HepG2 (cell line): ENCODE measurements at regions not wholly inside any gene's neighbourhood (a gene's known extent, or its start where the extent isn't known, plus 50 kb on each side); places are given as distances from the start of the nearest gene placed in this dataset.

Experiments
- CTCF ChIP-seq: sonication (generic); formaldehyde crosslinking; IDR thresholded peaks from 2 replicates; pipeline ENCODE4 v1.5.0; 2020; ENCODE audit warnings: mild to moderate bottlenecking, missing genetic modification reagents, moderate library complexity
- DRAP1 ChIP-seq: IDR thresholded peaks from 2 replicates; pipeline ENCODE4 v1.6.1; 2016; ENCODE audit warnings: missing genetic modification reagents, missing compliant biosample characterization
- EZH2 ChIP-seq: conservative IDR thresholded peaks from 2 replicates; pipeline ENCODE4 v1.6.1; 2012; ENCODE audit warnings: mild to moderate bottlenecking, low read depth, low read length, moderate library complexity
- KDM5A ChIP-seq: fragments of 200-600 bp; sonication (generic); IDR thresholded peaks from 2 replicates; pipeline ENCODE4 v1.7.0; 2018; ENCODE audit warnings: antibody characterized with exemption, mild to moderate bottlenecking, low read length, borderline replicate concordance
- SNAI1 ChIP-seq: sonication (generic); formaldehyde crosslinking; IDR thresholded peaks from 2 replicates; pipeline ENCODE4 v1.5.0; 2020; ENCODE audit warnings: mild to moderate bottlenecking, missing genetic modification reagents, borderline replicate concordance
- SNRNP70 ChIP-seq: fragments of 200-400 bp; formaldehyde crosslinking; IDR thresholded peaks from 2 replicates; pipeline ENCODE4 v1.6.1; 2017; ENCODE audit warnings: mild to moderate bottlenecking, low read depth, low read length, moderate library complexity
- XBP1 ChIP-seq: sonication (generic); formaldehyde crosslinking; IDR thresholded peaks from 2 replicates; pipeline ENCODE4 v1.5.0; 2020; ENCODE audit warnings: missing genetic modification reagents
- TF ChIP-seq, protein P1 (sequence below): sonication (generic); formaldehyde crosslinking; IDR thresholded peaks from 2 replicates; pipeline ENCODE4 v1.8.0; 2022; ENCODE audit warnings: missing genetic modification reagents, mild to moderate bottlenecking, borderline replicate concordance
- TF ChIP-seq, protein P2 (sequence below): sonication (generic); formaldehyde crosslinking; IDR thresholded peaks from 2 replicates; pipeline ENCODE4 v1.4.0; 2020; ENCODE audit warnings: missing genetic modification reagents
- TF ChIP-seq, protein P3 (sequence below): sonication (generic); formaldehyde crosslinking; IDR thresholded peaks from 2 replicates; pipeline ENCODE4 v1.4.0; 2020; ENCODE audit warnings: missing genetic modification reagents
- TF ChIP-seq, protein P4 (sequence below): sonication (generic); formaldehyde crosslinking; IDR thresholded peaks from 2 replicates; pipeline ENCODE4 v1.4.0; 2020; ENCODE audit warnings: missing genetic modification reagents

DNA sequence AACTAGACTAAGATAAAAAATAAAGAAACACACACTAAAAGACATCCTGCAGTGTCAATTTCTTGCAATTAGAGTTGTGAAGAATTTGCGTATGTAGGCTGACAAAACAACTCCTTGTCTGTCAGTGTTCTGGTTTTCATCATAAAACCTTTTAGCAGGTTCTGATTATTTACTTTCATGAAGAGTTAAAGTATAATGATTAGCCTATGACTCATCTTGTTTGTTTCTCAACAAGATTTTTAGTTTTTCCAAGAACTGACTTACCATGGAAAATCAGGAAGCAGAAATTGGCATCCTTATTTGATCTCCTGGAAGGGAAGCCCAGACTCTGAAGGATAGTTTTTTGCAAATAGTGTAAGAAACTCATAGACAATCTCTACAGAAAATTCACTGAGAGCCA, 848.7 kb upstream of the PCDH9 start (continued):
- TF ChIP-seq, protein P1, sequence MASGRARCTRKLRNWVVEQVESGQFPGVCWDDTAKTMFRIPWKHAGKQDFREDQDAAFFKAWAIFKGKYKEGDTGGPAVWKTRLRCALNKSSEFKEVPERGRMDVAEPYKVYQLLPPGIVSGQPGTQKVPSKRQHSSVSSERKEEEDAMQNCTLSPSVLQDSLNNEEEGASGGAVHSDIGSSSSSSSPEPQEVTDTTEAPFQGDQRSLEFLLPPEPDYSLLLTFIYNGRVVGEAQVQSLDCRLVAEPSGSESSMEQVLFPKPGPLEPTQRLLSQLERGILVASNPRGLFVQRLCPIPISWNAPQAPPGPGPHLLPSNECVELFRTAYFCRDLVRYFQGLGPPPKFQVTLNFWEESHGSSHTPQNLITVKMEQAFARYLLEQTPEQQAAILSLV (CRISPR knock-in tag): no peak
- TF ChIP-seq KDM5A (no peak), SNAI1 (no peak), XBP1 (CRISPR knock-in tag) (no peak), CTCF (CRISPR knock-in tag) (no peak), SNRNP70 (no peak), EZH2 (no peak), DRAP1 (no peak)
- TF ChIP-seq, protein P2, sequence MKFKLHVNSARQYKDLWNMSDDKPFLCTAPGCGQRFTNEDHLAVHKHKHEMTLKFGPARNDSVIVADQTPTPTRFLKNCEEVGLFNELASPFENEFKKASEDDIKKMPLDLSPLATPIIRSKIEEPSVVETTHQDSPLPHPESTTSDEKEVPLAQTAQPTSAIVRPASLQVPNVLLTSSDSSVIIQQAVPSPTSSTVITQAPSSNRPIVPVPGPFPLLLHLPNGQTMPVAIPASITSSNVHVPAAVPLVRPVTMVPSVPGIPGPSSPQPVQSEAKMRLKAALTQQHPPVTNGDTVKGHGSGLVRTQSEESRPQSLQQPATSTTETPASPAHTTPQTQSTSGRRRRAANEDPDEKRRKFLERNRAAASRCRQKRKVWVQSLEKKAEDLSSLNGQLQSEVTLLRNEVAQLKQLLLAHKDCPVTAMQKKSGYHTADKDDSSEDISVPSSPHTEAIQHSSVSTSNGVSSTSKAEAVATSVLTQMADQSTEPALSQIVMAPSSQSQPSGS (CRISPR knock-in tag): no peak
- TF ChIP-seq, protein P3, sequence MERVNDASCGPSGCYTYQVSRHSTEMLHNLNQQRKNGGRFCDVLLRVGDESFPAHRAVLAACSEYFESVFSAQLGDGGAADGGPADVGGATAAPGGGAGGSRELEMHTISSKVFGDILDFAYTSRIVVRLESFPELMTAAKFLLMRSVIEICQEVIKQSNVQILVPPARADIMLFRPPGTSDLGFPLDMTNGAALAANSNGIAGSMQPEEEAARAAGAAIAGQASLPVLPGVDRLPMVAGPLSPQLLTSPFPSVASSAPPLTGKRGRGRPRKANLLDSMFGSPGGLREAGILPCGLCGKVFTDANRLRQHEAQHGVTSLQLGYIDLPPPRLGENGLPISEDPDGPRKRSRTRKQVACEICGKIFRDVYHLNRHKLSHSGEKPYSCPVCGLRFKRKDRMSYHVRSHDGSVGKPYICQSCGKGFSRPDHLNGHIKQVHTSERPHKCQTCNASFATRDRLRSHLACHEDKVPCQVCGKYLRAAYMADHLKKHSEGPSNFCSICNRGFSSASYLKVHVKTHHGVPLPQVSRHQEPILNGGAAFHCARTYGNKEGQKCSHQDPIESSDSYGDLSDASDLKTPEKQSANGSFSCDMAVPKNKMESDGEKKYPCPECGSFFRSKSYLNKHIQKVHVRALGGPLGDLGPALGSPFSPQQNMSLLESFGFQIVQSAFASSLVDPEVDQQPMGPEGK (CRISPR knock-in tag): no peak
- TF ChIP-seq, protein P4, sequence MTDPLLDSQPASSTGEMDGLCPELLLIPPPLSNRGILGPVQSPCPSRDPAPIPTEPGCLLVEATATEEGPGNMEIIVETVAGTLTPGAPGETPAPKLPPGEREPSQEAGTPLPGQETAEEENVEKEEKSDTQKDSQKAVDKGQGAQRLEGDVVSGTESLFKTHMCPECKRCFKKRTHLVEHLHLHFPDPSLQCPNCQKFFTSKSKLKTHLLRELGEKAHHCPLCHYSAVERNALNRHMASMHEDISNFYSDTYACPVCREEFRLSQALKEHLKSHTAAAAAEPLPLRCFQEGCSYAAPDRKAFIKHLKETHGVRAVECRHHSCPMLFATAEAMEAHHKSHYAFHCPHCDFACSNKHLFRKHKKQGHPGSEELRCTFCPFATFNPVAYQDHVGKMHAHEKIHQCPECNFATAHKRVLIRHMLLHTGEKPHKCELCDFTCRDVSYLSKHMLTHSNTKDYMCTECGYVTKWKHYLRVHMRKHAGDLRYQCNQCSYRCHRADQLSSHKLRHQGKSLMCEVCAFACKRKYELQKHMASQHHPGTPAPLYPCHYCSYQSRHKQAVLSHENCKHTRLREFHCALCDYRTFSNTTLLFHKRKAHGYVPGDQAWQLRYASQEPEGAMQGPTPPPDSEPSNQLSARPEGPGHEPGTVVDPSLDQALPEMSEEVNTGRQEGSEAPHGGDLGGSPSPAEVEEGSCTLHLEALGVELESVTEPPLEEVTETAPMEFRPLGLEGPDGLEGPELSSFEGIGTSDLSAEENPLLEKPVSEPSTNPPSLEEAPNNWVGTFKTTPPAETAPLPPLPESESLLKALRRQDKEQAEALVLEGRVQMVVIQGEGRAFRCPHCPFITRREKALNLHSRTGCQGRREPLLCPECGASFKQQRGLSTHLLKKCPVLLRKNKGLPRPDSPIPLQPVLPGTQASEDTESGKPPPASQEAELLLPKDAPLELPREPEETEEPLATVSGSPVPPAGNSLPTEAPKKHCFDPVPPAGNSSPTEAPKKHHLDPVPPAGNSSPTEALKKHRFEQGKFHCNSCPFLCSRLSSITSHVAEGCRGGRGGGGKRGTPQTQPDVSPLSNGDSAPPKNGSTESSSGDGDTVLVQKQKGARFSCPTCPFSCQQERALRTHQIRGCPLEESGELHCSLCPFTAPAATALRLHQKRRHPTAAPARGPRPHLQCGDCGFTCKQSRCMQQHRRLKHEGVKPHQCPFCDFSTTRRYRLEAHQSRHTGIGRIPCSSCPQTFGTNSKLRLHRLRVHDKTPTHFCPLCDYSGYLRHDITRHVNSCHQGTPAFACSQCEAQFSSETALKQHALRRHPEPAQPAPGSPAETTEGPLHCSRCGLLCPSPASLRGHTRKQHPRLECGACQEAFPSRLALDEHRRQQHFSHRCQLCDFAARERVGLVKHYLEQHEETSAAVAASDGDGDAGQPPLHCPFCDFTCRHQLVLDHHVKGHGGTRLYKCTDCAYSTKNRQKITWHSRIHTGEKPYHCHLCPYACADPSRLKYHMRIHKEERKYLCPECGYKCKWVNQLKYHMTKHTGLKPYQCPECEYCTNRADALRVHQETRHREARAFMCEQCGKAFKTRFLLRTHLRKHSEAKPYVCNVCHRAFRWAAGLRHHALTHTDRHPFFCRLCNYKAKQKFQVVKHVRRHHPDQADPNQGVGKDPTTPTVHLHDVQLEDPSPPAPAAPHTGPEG (CRISPR knock-in tag): no peak
